Panc1 (cell line): ENCODE measurements at regions not wholly inside any gene's neighbourhood (a gene's known extent, or its start where the extent isn't known, plus 50 kb on each side); places are given as distances from the start of the nearest gene placed in this dataset.

Experiments used
- ATAC-seq: fragments of 200-7000 bp; cut with Tn5 transposase; 2 replicates; pipeline ENCODE4 v1.9.1; 2020; ENCODE audit warnings: mild to moderate bottlenecking, moderate library complexity
- BruUV-seq: library from RNA; stranded (reverse); fragments of 400-500 nt; replicated peaks from 2 replicates; lab custom pipeline; 2021; lab: Mats Ljungman, UMichigan
- CTCF ChIA-PET: fragments of 300-600 bp; sonication (Branson Sonifier 250); formaldehyde crosslinking; loops from one replicate; lab custom pipeline; 2022; ENCODE audit warnings: antibody characterized with exemption; lab: Charles Lee
- POLR2A ChIA-PET: fragments of 300-600 bp; sonication (Branson Sonifier 250); formaldehyde crosslinking; loops from one replicate; lab custom pipeline; 2022; ENCODE audit warnings: antibody characterized with exemption; lab: Charles Lee
- DNase-seq: peaks from one replicate; pipeline ENCODE4 v3.0.0-alpha.2; 2010; ENCODE audit warnings: low read depth, low spot score
- H3K27ac ChIP-seq: 2 replicates; pipeline ENCODE4 v1.5.1; 2011; ENCODE audit warnings: mild to moderate bottlenecking, low read length, inconsistent platforms
- H3K27me3 ChIP-seq: fragments of 200-500 bp; sonication (Bioruptor generic); 2 replicates; pipeline ENCODE4 v1.6.0; 2014; ENCODE audit warnings: low read length, inconsistent platforms; ENCODE audit not compliant: control insufficient read depth, insufficient read depth
- H3K36me3 ChIP-seq: fragments of 200-500 bp; sonication (Bioruptor generic); 2 replicates; pipeline ENCODE4 v1.5.1; 2014; ENCODE audit warnings: inconsistent platforms, mild to moderate bottlenecking, low read length, moderate library complexity; ENCODE audit not compliant: control insufficient read depth, insufficient read depth
- H3K4me1 ChIP-seq: 2 replicates; pipeline ENCODE4 v1.5.1; 2011; ENCODE audit warnings: inconsistent platforms, mild to moderate bottlenecking, low read length, moderate library complexity; ENCODE audit not compliant: control insufficient read depth, insufficient read depth
- H3K4me3 ChIP-seq, 2 experiments: 2 replicates each; pipeline ENCODE4 v1.5.1; 2011 to 2012; ENCODE audit warnings: low read depth in 2 of 2, low read length in 2 of 2, mild to moderate bottlenecking in 2 of 2, inconsistent platforms in 1 of 2, moderate library complexity in 1 of 2
- H3K9me3 ChIP-seq: fragments of 200-500 bp; sonication (Bioruptor generic); 2 replicates; pipeline ENCODE4 v1.5.1; 2014; ENCODE audit warnings: low read depth, mild to moderate bottlenecking, inconsistent platforms, low read length, moderate library complexity; ENCODE audit not compliant: control insufficient read depth, insufficient read depth
- POLR2AphosphoS5 ChIP-seq: IDR thresholded peaks from 2 replicates; pipeline ENCODE4 v1.6.1; 2012; ENCODE audit warnings: mild to moderate bottlenecking, low read depth, low read length, moderate library complexity
- SIN3A ChIP-seq: IDR thresholded peaks from 2 replicates; pipeline ENCODE4 v1.6.1; 2012; ENCODE audit warnings: low read depth, mild to moderate bottlenecking, low read length, moderate library complexity, borderline replicate concordance; ENCODE audit not compliant: insufficient read depth
- TCF7L2 ChIP-seq: IDR thresholded peaks from 2 replicates; pipeline ENCODE4 v1.6.1; 2011; ENCODE audit warnings: mild to moderate bottlenecking, low read depth, low read length, inconsistent platforms
- in situ Hi-C: cut with HindIII; loops from 2 replicates; pipeline ENCODE4 v1.10.0; 2016; ENCODE audit warnings: low sequenced_read_pairs, low pct_unique_long_range_greater_than_20kb
- intact Hi-C: fragments of 100-400 bp; cut with micrococcal nuclease; formaldehyde crosslinking; loops from one replicate; pipeline ENCODE4 v1.10.0; 2022; ENCODE audit not compliant: unreplicated experiment
- TF ChIP-seq, protein P1 (sequence below): fragments of 450-650 bp; IDR thresholded peaks from 2 replicates; pipeline ENCODE4 v1.5.1; 2017; ENCODE audit warnings: mild to moderate bottlenecking
- TF ChIP-seq, protein P2 (sequence below), 2 experiments: IDR thresholded peaks; 2 replicates each; pipeline ENCODE4 v1.6.1; 2011 to 2012; ENCODE audit warnings: low read depth in 2 of 2, control low read depth in 1 of 2, low read length in 1 of 2, mild to moderate bottlenecking in 1 of 2, moderate library complexity in 1 of 2; ENCODE audit not compliant: insufficient read depth in 1 of 2

DNA sequence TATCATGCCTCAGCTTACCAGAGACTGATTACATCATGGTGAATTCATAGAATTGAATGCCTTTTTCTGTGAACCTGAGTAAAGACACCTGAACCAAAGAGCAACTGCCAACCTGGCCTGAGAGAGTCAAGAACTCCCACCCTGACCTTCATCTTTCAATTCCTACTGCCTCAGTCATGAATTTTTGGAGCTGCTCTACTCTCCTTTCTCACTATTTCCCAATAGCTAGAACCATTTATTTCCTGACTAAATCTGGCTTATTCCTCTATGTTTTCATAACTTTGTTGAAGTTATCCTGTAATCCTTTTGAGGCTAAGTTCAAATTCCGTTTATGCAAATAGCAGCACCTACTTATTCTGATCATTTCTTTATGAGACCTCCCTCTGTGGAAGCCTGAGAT, 712.4 kb upstream of the UBE2E2 start:
- BruUV-seq, result no TSS peak
- in situ Hi-C loops, result no loop called here
- intact Hi-C loops, result no loop called here
- Histone ChIP-seq H3K4me1 (no peaks in the 10 kb centered on the region), H3K9me3 (no peaks in the 10 kb centered on the region), H3K4me3 (no peak overlapping the region), H3K27ac (no peak overlapping the region), H3K36me3 (no peaks in the 10 kb centered on the region), H3K27me3 (no peaks in the 10 kb centered on the region)
- ATAC-seq (no peak), DNase-seq (no peak)
- ChIA-PET CTCF (no interaction called here), POLR2A (no interaction called here)
- TF ChIP-seq, protein P1, sequence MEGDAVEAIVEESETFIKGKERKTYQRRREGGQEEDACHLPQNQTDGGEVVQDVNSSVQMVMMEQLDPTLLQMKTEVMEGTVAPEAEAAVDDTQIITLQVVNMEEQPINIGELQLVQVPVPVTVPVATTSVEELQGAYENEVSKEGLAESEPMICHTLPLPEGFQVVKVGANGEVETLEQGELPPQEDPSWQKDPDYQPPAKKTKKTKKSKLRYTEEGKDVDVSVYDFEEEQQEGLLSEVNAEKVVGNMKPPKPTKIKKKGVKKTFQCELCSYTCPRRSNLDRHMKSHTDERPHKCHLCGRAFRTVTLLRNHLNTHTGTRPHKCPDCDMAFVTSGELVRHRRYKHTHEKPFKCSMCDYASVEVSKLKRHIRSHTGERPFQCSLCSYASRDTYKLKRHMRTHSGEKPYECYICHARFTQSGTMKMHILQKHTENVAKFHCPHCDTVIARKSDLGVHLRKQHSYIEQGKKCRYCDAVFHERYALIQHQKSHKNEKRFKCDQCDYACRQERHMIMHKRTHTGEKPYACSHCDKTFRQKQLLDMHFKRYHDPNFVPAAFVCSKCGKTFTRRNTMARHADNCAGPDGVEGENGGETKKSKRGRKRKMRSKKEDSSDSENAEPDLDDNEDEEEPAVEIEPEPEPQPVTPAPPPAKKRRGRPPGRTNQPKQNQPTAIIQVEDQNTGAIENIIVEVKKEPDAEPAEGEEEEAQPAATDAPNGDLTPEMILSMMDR, result no peak
- TF ChIP-seq POLR2AphosphoS5, result no peak
- no peak for TF ChIP-seq SIN3A
- TF ChIP-seq, protein P2, sequence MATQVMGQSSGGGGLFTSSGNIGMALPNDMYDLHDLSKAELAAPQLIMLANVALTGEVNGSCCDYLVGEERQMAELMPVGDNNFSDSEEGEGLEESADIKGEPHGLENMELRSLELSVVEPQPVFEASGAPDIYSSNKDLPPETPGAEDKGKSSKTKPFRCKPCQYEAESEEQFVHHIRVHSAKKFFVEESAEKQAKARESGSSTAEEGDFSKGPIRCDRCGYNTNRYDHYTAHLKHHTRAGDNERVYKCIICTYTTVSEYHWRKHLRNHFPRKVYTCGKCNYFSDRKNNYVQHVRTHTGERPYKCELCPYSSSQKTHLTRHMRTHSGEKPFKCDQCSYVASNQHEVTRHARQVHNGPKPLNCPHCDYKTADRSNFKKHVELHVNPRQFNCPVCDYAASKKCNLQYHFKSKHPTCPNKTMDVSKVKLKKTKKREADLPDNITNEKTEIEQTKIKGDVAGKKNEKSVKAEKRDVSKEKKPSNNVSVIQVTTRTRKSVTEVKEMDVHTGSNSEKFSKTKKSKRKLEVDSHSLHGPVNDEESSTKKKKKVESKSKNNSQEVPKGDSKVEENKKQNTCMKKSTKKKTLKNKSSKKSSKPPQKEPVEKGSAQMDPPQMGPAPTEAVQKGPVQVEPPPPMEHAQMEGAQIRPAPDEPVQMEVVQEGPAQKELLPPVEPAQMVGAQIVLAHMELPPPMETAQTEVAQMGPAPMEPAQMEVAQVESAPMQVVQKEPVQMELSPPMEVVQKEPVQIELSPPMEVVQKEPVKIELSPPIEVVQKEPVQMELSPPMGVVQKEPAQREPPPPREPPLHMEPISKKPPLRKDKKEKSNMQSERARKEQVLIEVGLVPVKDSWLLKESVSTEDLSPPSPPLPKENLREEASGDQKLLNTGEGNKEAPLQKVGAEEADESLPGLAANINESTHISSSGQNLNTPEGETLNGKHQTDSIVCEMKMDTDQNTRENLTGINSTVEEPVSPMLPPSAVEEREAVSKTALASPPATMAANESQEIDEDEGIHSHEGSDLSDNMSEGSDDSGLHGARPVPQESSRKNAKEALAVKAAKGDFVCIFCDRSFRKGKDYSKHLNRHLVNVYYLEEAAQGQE (IDR thresholded peaks at IDR 0.05; ENCODE audit: insufficient read depth in 1 of 2, low read depth in 2 of 2, low read length in 1 of 2), result no peak
- no peak for TF ChIP-seq TCF7L2

DNA sequence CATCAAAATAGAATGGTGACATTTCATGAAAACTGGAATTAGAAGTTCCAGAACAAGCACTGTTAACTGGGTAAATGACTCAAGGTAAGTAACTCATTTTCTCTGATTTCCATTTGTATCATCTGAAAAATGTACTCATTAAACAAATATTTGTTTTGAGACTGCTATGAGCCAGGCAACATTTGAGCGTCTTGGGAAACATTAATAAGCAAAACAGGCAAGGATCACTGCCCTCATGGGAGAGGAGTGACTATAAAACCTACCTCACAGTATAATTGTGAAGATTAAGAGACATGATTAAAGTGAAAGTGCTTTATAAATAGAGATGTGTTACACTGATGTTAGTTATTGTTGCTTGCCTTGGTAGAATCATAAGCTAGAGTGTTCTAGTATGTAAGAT, 711.8 kb upstream of the UBE2E2 start:
- Histone ChIP-seq H3K27ac (no peak overlapping the region), H3K4me3 (no peak overlapping the region), H3K4me1 (no peaks in the 10 kb centered on the region), H3K27me3 (no peaks in the 10 kb centered on the region), H3K9me3 (no peaks in the 10 kb centered on the region), H3K36me3 (no peaks in the 10 kb centered on the region)
- in situ Hi-C loops (no loop called here), intact Hi-C loops (no loop called here)
- no TSS peak for BruUV-seq
- no peak for ATAC-seq
- DNase-seq, result no peak
- ChIA-PET POLR2A (no interaction called here), CTCF (no interaction called here)
- TF ChIP-seq POLR2AphosphoS5 (no peak), SIN3A (no peak), TCF7L2 (no peak)
- TF ChIP-seq, protein P1, result no peak
- TF ChIP-seq, protein P2 (IDR thresholded peaks at IDR 0.05; ENCODE audit: insufficient read depth in 1 of 2, low read depth in 2 of 2, low read length in 1 of 2), result no peak
